Islet precursor cell (in vitro differentiated cells): ENCODE measurements at regions not wholly inside any gene's neighbourhood (a gene's known extent, or its start where the extent isn't known, plus 50 kb on each side); places are given as distances from the start of the nearest gene placed in this dataset.

Experiments
- DNase-seq: peaks from one replicate; pipeline ENCODE4 v3.0.0-alpha.2; 2018

DNA sequence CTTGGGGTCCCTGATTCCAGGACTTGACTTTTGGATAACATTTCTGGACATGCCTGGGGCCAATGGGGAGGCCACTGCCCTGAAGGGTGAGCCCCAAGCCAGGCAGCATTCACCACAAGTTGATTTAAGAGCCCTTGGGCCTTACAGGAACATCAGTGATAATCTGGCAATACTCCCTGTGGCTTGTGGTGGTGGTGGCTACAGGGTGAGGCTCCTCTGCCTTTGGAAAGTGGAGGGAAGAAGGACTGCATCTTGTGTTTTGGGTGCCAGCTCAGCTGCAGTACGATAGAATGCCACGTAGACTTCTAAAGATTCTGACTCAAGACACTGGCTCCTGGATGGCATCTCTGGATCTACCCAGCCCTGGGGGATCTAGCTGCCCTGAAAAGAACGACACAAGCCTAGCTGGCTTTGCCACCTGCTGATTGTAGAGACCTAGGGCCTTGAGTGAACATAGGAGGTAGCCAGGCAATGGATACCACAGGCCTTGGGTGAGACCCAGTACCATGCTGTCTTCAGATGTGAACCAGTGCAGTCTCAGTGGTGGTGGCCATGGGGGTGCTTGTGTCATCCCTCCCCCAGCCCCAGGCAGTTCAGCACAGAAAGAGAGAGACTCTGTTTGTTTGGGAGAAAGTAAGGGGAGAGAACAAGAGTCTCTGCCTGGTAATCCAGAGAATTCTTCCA lies 79.0 kb upstream of the DAP start:
- no peak for DNase-seq

DNA sequence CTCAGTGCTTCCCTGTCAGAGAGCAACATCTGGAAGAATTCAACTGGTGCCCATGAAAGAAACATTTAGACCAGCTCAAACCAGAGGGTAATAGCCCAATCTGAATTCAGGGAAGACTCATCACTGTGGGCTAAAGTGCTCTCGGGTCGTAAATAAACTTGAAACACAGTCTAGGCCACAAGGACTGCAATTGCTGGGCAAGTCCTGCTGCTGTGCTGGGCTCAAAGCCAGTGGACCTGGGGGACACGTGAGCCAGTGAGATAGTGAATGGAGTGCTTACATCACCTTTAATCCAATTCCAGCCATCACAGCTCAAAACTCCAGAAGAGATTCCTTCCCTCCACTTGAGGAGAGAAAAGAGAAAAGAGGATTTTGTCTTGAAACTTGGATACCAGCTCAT lies 78.1 kb upstream of the DAP start:
- DNase-seq: no peak

DNA sequence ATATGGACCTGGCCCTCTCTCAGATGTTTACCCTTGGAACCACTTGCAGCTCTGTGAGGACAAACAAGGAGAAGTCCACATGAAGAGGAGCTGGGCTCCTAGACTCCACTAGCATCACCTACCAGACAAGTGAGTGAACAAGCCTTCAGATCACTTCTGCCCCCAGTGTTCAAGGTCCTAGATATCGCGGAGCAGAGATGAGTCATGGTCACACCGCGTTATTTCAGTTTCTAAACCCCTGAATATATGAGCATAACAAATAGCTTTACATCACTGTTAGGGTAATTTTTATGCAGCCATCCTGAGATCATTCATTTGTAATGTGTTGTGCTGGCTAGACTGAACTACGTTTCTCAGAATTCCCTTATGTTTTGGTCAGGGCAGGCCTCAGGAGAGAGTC lies 77.0 kb upstream of the DAP start:
- DNase-seq: no peak

DNA sequence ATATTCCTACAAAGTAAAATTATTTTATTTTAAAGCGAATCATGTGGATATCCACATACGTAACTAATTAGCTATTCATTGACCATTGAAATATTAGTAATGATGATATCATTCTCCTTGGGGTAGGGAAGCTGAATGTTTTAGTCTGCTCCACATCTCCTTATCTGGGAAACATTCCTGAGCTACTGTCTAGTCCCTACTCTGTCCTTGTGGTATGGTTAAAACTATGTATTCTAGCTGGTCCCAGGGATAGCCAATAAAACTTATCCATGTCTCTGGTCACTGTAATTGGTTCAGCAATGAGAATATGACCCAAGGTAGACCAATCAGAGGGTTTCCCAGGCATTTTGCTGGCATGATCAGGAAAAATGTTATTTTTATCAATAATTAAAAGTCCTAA lies 76.0 kb upstream of the DAP start:
- no peak for DNase-seq

DNA sequence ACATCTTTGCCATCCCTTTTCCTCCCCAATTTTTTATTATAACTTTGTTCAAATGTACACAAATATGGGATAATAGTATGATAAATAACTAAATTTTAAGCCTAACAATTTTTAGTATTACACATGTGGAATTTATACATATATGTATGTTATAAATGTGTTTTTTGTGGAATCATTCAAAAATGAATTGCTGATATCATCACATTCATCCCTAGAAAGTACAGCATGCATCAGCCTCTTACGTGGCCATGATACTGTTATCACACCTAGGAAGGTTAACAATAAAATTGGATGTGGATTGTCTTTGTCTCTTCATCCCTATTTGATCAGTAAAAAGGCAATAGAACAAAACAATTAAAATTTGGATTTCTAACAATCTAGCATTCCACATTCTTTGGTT lies 73.7 kb upstream of the DAP start:
- no peak for DNase-seq

DNA sequence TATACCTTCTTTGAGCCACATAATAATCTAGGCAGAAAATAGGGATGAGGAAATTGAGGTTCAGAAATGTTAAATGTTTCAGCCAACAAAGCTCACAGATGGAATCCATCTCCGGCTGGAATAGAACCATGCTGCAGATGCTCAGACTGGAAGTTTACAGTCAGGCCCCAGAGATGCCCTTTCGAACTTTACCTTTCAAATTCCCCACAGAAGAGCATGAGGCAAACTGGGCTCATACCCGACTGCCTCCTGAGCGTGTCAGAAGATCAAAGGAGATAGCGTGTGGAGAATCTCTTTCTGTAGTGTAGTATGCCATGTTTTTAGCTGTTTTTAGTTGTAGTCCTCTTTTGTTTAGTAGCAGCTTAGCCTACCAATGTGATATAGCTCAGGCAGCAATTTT lies 72.0 kb upstream of the DAP start:
- no peak for DNase-seq

DNA sequence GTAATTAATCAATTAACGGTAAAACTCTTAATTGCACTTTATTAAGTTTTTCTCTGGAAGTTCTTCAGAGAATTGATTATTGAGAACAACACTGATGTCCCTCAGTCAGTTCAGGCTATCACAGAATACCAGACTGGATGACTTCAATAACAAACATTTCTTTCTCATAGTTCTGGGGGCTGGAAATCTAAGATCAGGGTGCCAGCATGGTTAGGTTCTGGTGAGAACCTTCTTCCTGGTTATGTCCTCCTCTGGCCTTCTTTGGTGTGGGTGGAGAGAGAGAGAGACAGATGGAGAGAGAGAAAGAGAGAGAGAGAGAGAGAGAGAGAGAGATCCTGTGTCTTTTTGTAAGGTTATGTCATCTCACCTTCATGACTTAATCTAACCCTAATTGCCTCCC lies 71.4 kb upstream of the DAP start:
- DNase-seq: no peak

DNA sequence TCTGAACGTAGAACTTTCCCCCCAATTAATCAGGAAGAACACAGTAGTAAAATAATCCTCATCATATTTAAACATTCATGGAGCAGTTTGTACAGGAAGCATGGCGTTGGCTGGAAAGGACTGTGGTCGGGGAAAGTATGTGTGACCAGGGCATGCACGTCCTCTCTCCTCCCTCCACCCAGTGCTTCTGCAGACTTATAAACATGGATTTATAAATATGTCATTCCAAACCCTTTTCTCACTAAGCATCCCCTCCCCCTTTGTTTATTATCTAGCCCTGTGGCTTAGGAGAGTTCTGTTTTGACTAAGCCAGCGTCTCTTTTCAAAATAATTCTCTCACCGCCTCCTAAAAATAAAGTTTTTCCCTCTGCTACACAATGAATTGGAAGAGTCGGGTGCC lies 70.4 kb upstream of the DAP start:
- no peak for DNase-seq

DNA sequence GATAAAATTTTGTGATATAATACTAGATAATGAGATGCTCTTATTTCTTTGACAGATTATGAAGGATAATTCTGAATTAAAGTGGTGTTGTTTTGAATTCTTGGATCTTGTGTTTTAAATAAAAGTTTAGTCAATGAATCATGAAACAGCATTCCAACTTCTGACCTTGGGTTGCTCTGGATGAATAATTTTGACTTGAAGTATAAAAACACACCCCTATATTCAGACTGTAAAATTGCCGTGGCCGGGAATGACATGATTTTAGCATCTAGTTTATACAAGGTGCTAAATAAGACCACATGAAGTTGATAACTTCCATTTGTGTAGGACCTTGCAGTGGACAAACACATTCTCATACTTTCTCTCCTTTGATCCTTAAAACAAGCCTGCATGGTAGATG lies 67.2 kb upstream of the DAP start:
- DNase-seq: no peak

DNA sequence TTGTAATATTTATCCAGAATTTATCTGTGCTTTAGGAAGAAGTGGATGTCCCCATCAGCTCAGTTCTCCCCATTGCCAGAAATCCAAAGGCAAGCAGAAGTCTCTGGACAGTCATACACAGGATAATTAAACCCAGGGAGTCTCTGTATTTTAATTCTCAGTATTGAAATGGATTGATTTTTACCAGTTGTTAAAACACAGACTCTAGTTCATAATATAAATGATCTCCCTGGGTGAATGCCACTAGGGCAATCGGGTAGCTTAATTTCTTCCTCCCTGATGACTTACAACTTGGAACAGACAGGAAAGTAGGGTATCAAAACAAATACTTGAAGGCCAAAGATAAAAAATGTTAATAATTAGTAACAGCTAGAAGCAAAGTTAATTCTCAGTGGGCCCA lies 66.5 kb upstream of the DAP start:
- DNase-seq: no peak

DNA sequence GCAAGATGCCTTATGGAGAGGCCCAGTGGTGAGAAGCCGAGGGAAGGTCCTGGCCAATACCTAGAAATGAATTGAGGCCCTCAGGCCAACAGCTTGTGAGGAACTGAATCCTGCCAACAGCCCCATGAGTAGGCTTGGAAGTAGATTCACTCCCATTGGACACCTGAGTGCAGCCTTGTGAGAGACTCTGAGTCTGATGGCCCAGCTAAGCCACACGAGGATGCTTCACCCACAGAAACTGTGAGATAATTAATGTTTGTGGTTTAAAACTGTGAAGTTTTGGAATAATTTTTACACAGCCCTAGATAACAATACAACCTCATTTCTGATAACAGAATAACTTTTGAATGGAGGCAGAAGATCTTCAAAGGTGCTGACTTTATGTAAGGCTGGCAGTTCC lies 65.9 kb upstream of the DAP start:
- DNase-seq: no peak

DNA sequence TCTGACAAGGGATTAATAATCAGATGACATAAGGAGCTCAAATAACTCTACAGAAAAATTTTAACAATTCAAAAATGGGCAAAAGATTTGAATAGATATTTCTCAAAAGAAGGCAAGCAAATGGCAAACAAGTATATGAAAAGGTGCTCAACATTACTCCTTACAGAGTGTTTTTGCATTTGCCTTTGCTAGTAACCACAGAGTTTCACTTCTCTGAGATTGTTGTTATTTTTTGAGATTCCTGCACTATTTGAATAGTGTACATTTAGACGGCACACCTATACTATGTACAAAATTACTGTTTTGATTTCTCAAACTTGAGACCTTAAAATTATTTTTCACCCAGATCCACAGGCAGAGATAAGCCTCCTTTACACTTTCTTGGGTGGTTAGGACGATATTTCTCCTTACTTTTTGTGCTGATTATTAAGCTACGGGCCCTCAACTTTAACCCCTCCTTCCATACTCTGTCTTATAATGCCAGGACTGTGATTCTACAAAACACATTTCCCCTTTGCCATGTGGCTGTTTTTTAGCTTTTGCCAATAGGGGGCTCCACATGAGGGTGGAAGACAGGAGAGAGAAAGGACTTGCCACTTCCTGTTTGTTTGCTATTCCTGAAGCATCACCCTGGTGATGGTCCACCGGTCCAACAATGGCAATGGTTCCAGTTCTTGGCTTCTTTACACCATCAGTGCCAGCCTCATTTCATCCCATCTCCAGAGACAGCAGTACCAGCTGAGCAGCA lies 65.0 kb upstream of the DAP start:
- no peak for DNase-seq

DNA sequence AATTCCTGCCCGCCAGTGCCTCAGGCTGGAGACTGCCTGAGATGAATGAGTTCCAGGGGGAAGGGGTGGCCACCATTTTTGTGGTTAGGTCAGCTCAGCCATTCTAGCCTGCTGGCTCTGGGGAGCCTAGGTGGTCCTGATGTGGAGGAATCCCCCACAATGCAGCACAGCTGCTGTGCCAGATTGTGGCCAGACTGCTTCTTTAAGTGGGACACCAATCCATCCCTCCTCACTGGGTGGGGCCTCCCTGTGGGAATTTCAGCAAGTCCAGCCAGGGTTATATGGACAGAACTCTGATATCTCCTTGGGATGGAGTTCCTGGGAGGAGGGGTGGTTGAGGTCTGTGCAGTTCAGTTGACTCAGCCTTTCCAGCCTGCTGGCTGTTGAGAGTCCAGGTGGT lies 51.2 kb upstream of the DAP start:
- no peak for DNase-seq
